ENCODE measurements at regions not wholly inside any gene's neighbourhood (a gene's known extent, or its start where the extent isn't known, plus 50 kb on each side); places are given as distances from the start of the nearest gene placed in this dataset.

GRCh38 chr3:23668430-23668904 lies 137.3 kb upstream of the UBE2E1 start:
- WGBS, 5 donors, result 54 to 83% (median 72%) methylated on average over 4 of the region's 4 CpGs
- H3K9me3 ChIP-seq, result no peaks in the 10 kb centered on the region
- H3K4me1 ChIP-seq, result peaks cover 0 to 11% (median 8%) of the 10 kb centered on the region in 6 donors
- TF ChIP-seq POLR2A (IDR thresholded peaks at IDR 0.05), result no peak
- no peak for TF ChIP-seq POLR2AphosphoS5 (IDR thresholded peaks at IDR 0.05)
- TF ChIP-seq CTCF (IDR thresholded peaks at IDR 0.05 in 8 of 11, conservative IDR thresholded peaks at IDR 0.05 in 3 of 11), result no peak
- no peak for DNase-seq
- intact Hi-C loops (cut with DNase I; ENCODE audit: low total_unique reads), result no loop called here
- H3K27me3 ChIP-seq (replicated peaks in 1 of 7), result peaks cover 0 to 20% (median 5%) of the 10 kb centered on the region in 7 donors
- H3K36me3 ChIP-seq, result no peaks in the 10 kb centered on the region
- H3K4me3 ChIP-seq, result no peak overlapping the region
- H3K27ac ChIP-seq, result no peak overlapping the region

- Histone ChIP-seq H3K9me3 (no peaks in the 10 kb centered on the region), H3K27me3 (replicated peaks in 1 of 7) (peaks cover 0 to 20% (median 5%) of the 10 kb centered on the region in 7 donors), H3K4me3 (no peak overlapping the region), H3K4me1 (peaks cover 0 to 11% (median 8%) of the 10 kb centered on the region in 6 donors), H3K27ac (no peak overlapping the region), H3K36me3 (no peaks in the 10 kb centered on the region)
- intact Hi-C loops (cut with DNase I; ENCODE audit: low total_unique reads), result no loop called here
- TF ChIP-seq POLR2A (IDR thresholded peaks at IDR 0.05) (no peak), POLR2AphosphoS5 (IDR thresholded peaks at IDR 0.05) (no peak), CTCF (IDR thresholded peaks at IDR 0.05 in 8 of 11, conservative IDR thresholded peaks at IDR 0.05 in 3 of 11) (no peak)
- no peak for DNase-seq
- 89 to 91% (median 89%) methylated on average over 8 of the region's 8 CpGs for WGBS, 5 donors
Observed at GRCh38 chr3:23669541-23670255, 136.1 kb upstream of the UBE2E1 start.

GRCh38 chr3:23671851-23672589 lies 133.7 kb upstream of the UBE2E1 start:
- H3K4me1 ChIP-seq, result peaks cover 0 to 11% (median 8%) of the 10 kb centered on the region in 6 donors
- H3K36me3 ChIP-seq, result no peaks in the 10 kb centered on the region
- no peak for DNase-seq
- no peaks in the 10 kb centered on the region for H3K9me3 ChIP-seq
- TF ChIP-seq POLR2A (IDR thresholded peaks at IDR 0.05) (no peak), POLR2AphosphoS5 (IDR thresholded peaks at IDR 0.05) (peak in 2 of 3 donors; percentile 35 to 42)
- H3K27ac ChIP-seq, result peak overlapping the region in 1 of 8 donors; percentile 18
- H3K4me3 ChIP-seq, result peak overlapping the region in 6 of 8 donors; percentile 1 to 54 (median 26)
- intact Hi-C loops (cut with DNase I; ENCODE audit: low total_unique reads), result no loop called here
- H3K27me3 ChIP-seq (replicated peaks in 1 of 7), result peaks cover 0 to 20% (median 5%) of the 10 kb centered on the region in 7 donors
- WGBS, 5 donors, result 26 to 34% (median 30%) methylated on average over 37 to 38 of the region's 38 CpGs

- intact Hi-C loops (cut with DNase I; ENCODE audit: low total_unique reads), result no loop called here
- DNase-seq, result no peak
- no peak overlapping the region for H3K4me3 ChIP-seq
- WGBS, 5 donors, result 84 to 92% (median 91%) methylated on average over 4 of the region's 4 CpGs
- TF ChIP-seq POLR2AphosphoS5 (IDR thresholded peaks at IDR 0.05) (no peak), POLR2A (IDR thresholded peaks at IDR 0.05) (no peak), CTCF (IDR thresholded peaks at IDR 0.05 in 8 of 11, conservative IDR thresholded peaks at IDR 0.05 in 3 of 11) (no peak)
- H3K4me1 ChIP-seq, result peaks cover 0 to 11% (median 8%) of the 10 kb centered on the region in 6 donors
- H3K27ac ChIP-seq, result no peak overlapping the region
- H3K27me3 ChIP-seq (replicated peaks in 1 of 7), result peaks cover 0 to 20% (median 5%) of the 10 kb centered on the region in 7 donors
- no peaks in the 10 kb centered on the region for H3K9me3 ChIP-seq
- H3K36me3 ChIP-seq, result no peaks in the 10 kb centered on the region
Observed at GRCh38 chr3:23672628-23673027, 133.1 kb upstream of the UBE2E1 start.
